ENCODE measurements at regions not wholly inside any gene's neighbourhood (a gene's known extent, or its start where the extent isn't known, plus 50 kb on each side); places are given as distances from the start of the nearest gene placed in this dataset.

DNA sequence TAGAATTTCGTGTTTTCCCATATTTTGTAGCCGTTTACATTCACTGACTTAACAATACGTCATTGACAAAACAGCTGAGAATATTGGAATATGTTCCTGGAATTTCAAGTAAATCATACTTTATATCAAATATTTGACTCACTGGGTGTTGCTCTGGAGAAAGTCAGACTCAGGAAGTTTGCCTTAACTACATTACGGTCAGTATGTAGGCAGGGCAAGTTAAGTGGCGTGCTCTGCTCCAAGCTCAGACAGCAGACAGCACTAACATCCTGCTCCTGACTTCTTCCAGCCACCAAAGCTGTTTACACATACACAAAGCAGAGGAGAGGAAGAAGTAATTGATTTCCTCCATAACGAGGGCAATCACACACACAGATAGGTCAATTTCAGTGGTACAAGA lies 414.6 kb downstream of the LRRIQ3 start:
- TF ChIP-seq CTCF (IDR thresholded peaks at IDR 0.05; ENCODE audit: insufficient read depth, low read depth, low read length) = no peak
- no peak for DNase-seq (ENCODE audit: low read depth)
- H3K4me3 ChIP-seq (ENCODE audit: low read depth, low read length) = no peak overlapping the region

DNA sequence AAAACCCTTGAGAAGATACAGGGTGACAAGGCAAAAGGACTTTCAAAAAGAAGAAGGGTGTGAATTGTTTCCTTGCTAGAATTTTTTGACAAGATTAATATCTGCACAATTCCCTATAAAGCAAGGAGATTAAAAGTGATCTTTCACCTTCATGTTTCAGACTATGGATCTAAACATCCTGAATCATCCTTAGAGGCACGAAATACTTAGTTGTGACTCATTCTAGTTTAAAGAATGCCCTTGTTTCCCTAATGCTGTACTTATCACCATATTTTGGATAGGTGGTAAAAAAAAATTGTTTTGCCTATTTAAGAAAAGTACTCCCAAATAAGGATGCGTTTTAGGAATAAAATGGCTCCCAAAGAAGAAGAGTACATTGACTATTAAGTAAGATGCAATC lies 415.1 kb downstream of the LRRIQ3 start:
- no peak for DNase-seq (ENCODE audit: low read depth)
- H3K4me3 ChIP-seq (ENCODE audit: low read depth, low read length) = no peak overlapping the region

GRCh38 chr1:73781251-73781650 lies 416.7 kb downstream of the LRRIQ3 start:
- no peak overlapping the region for H3K4me3 ChIP-seq (ENCODE audit: low read depth, low read length)
- no peak for DNase-seq (ENCODE audit: low read depth)
- TF ChIP-seq CTCF (IDR thresholded peaks at IDR 0.05; ENCODE audit: insufficient read depth, low read depth, low read length) = no peak

More for the DNA sequence above, 415.1 kb downstream of the LRRIQ3 start:
- no peak for TF ChIP-seq CTCF (IDR thresholded peaks at IDR 0.05; ENCODE audit: insufficient read depth, low read depth, low read length)

DNA sequence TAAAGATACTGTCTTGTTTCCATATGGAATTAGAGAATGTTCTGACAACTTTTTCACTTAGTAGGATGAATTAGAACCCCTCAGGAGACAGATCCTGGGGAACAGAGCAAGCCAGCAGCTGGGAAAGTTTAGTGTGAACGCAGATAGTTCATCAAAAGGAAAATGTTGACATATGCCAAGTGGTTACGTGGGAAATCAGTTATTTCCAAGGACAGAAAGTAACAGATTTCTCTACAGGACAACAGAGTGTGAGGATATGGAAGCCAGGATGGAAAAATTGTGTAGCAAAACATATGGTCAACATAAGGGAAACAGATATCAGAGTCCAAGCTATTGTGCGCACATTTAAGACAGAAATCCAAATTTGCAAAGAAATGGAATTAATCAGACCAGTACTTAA lies 419.5 kb downstream of the LRRIQ3 start:
- TF ChIP-seq CTCF (IDR thresholded peaks at IDR 0.05; ENCODE audit: insufficient read depth, low read depth, low read length) = no peak
- no peak for DNase-seq (ENCODE audit: low read depth)
- H3K4me3 ChIP-seq (ENCODE audit: low read depth, low read length) = no peak overlapping the region

DNA sequence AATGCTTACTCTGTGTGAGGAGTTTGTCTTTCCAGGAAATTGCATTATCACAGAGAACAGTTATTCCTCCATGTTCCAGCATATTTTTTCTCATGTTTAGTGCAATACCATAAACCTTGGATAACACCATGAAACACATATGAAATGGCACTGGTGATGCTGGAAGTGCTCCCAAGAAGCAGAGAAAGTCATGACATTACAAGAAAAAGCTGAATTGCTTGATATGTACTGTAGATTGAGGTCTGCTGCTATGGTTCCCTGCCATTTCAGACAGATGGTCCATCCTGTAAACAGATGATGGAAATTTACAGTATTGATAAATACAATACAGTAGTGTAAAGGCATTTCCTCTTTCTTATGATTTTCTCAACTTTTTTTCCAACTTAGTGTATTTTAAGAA lies 422.1 kb downstream of the LRRIQ3 start:
- no peak overlapping the region for H3K4me3 ChIP-seq (ENCODE audit: low read depth, low read length)
- no peak for TF ChIP-seq CTCF (IDR thresholded peaks at IDR 0.05; ENCODE audit: insufficient read depth, low read depth, low read length)
- DNase-seq (ENCODE audit: low read depth) = no peak

DNA sequence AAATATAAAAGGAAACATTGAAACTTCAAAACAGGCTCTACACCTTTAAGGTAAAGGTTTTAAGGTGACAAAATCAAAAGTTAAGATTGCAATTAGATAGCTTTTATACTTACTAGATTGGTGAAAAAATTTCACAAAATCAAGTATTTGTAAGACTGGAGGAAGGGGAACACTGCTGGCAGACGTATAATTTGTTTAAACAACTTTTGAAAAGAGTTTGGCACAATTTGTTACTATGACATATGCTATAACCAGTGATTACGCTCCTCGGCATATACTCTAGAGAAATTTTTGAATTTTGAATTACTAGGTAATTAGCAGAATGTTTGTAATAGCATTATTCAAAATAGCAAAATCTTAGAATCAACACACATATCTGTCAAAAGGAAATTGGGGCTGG lies 425.0 kb downstream of the LRRIQ3 start:
- TF ChIP-seq CTCF (IDR thresholded peaks at IDR 0.05; ENCODE audit: insufficient read depth, low read depth, low read length) = no peak
- no peak for DNase-seq (ENCODE audit: low read depth)
- no peak overlapping the region for H3K4me3 ChIP-seq (ENCODE audit: low read depth, low read length)

- no peak for TF ChIP-seq CTCF (IDR thresholded peaks at IDR 0.05; ENCODE audit: insufficient read depth, low read depth, low read length)
- H3K4me3 ChIP-seq (ENCODE audit: low read depth, low read length) = no peak overlapping the region
- DNase-seq (ENCODE audit: low read depth) = no peak
Measured at GRCh38 chr1:73771396-73771795, 426.6 kb downstream of the LRRIQ3 start.
